Stimulated activated CD4-positive, alpha-beta T cell treated with anti-CD3 and anti-CD28 coated beads, Interleukin-15, amount 100 ng/mL, for 48 hours (primary cell): ENCODE measurements at regions not wholly inside any gene's neighbourhood (a gene's known extent, or its start where the extent isn't known, plus 50 kb on each side); places are given as distances from the start of the nearest gene placed in this dataset.

Experiments used
- DNase-seq, 2 donors: peaks; one replicate each; pipeline ENCODE4 v3.0.0-alpha.2; 2020; ENCODE audit warnings: low read depth in 2 of 2

GRCh38 chr10:55374060-55374459 lies 573.0 kb upstream of the PCDH15 start:
- no peak for DNase-seq

GRCh38 chr10:55369670-55370420 lies 568.8 kb upstream of the PCDH15 start:
- DNase-seq = no peak

GRCh38 chr10:55368467-55368866 lies 567.4 kb upstream of the PCDH15 start:
- no peak for DNase-seq

GRCh38 chr10:55367555-55367954 lies 566.5 kb upstream of the PCDH15 start:
- no peak for DNase-seq

- no peak for DNase-seq
These were observed 557.5 kb upstream of the PCDH15 start for GRCh38 chr10:55358539-55358938.

- DNase-seq = no peak
These were observed 552.4 kb upstream of the PCDH15 start for GRCh38 chr10:55353414-55353813.

- no peak for DNase-seq
These were observed 550.4 kb upstream of the PCDH15 start for GRCh38 chr10:55351431-55351830.

- no peak for DNase-seq
These were observed 547.5 kb upstream of the PCDH15 start for GRCh38 chr10:55348534-55348933.

GRCh38 chr10:55330486-55330885 lies 529.5 kb upstream of the PCDH15 start:
- DNase-seq = no peak

- no peak for DNase-seq
These were observed 528.8 kb upstream of the PCDH15 start for GRCh38 chr10:55329796-55330195.

GRCh38 chr10:55320187-55320700 lies 519.2 kb upstream of the PCDH15 start:
- DNase-seq = no peak

GRCh38 chr10:55311848-55312635 lies 511.0 kb upstream of the PCDH15 start:
- DNase-seq = no peak

- DNase-seq = no peak
These were observed 509.1 kb upstream of the PCDH15 start for GRCh38 chr10:55310143-55310542.

GRCh38 chr10:55305285-55305684 lies 504.3 kb upstream of the PCDH15 start:
- DNase-seq = no peak

GRCh38 chr10:55287346-55287745 lies 486.3 kb upstream of the PCDH15 start:
- no peak for DNase-seq

- DNase-seq = no peak
These were observed 482.0 kb upstream of the PCDH15 start for GRCh38 chr10:55283031-55283430.

- DNase-seq = no peak
These were observed 479.7 kb upstream of the PCDH15 start for GRCh38 chr10:55280696-55281095.

GRCh38 chr10:55277549-55277948 lies 476.5 kb upstream of the PCDH15 start:
- DNase-seq = no peak

GRCh38 chr10:55274367-55274766 lies 473.3 kb upstream of the PCDH15 start:
- no peak for DNase-seq

GRCh38 chr10:55273946-55274345 lies 472.9 kb upstream of the PCDH15 start:
- no peak for DNase-seq

- DNase-seq = no peak
These were observed 471.9 kb upstream of the PCDH15 start for GRCh38 chr10:55272886-55273285.

GRCh38 chr10:55266797-55267196 lies 465.8 kb upstream of the PCDH15 start:
- no peak for DNase-seq

GRCh38 chr10:55263327-55263726 lies 462.3 kb upstream of the PCDH15 start:
- no peak for DNase-seq
